SK-N-SH treated with all-trans-retinoic acid at 6 μM for 48 hours (cell line): ENCODE measurements at regions not wholly inside any gene's neighbourhood (a gene's known extent, or its start where the extent isn't known, plus 50 kb on each side); places are given as distances from the start of the nearest gene placed in this dataset.

ENCODE experiments used
- ATAC-seq: fragments of 200-7000 bp; cut with Tn5 transposase; 3 replicates; pipeline ENCODE4 v1.9.1; 2020; ENCODE audit warnings: mild to moderate bottlenecking, moderate library complexity
- ARNTL ChIP-seq: fragments of 450-650 bp; formaldehyde crosslinking; IDR thresholded peaks from 2 replicates; pipeline ENCODE4 v1.5.0; 2020; ENCODE audit warnings: low read depth, mild to moderate bottlenecking, moderate library complexity, borderline replicate concordance
- CSDC2 ChIP-seq: fragments of 250-450 bp; sonication (Bioruptor Pico); IDR thresholded peaks from 2 replicates; pipeline ENCODE4 v1.5.0; 2020; ENCODE audit warnings: mild to moderate bottlenecking, moderate library complexity
- ESRRG ChIP-seq: fragments of 250-450 bp; sonication (Bioruptor Pico); IDR thresholded peaks from 2 replicates; pipeline ENCODE4 v1.6.1; 2021; ENCODE audit warnings: mild to moderate bottlenecking
- GLIS3 ChIP-seq: fragments of 250-450 bp; sonication (Bioruptor Pico); IDR thresholded peaks from 2 replicates; pipeline ENCODE4 v1.5.0; 2020; ENCODE audit warnings: mild to moderate bottlenecking, moderate library complexity
- ISL1 ChIP-seq: fragments of 250-450 bp; sonication (Bioruptor Pico); IDR thresholded peaks from 2 replicates; pipeline ENCODE4 v2.1.2; 2022; ENCODE audit warnings: mild to moderate bottlenecking, moderate library complexity
- OSR1 ChIP-seq: fragments of 250-450 bp; sonication (Bioruptor Pico); IDR thresholded peaks from 2 replicates; pipeline ENCODE4 v1.8.0; 2022; ENCODE audit warnings: moderate library complexity, mild to moderate bottlenecking, inconsistent platforms
- PPARA ChIP-seq: fragments of 250-450 bp; sonication (Bioruptor Pico); IDR thresholded peaks from 2 replicates; pipeline ENCODE4 v1.5.0; 2020; ENCODE audit warnings: mild to moderate bottlenecking, borderline replicate concordance
- RARB ChIP-seq: fragments of 250-450 bp; sonication (Bioruptor Pico); IDR thresholded peaks from 2 replicates; pipeline ENCODE4 v1.8.0; 2021; ENCODE audit warnings: mild to moderate bottlenecking, moderate library complexity
- SNAI2 ChIP-seq: fragments of 250-450 bp; sonication (Bioruptor Pico); IDR thresholded peaks from 2 replicates; pipeline ENCODE4 v1.5.0; 2020; ENCODE audit warnings: mild to moderate bottlenecking, moderate library complexity
- TCF4 ChIP-seq: fragments of 250-450 bp; sonication (Bioruptor Pico); IDR thresholded peaks from 2 replicates; pipeline ENCODE4 v1.8.0; 2021; ENCODE audit warnings: mild to moderate bottlenecking, moderate library complexity, borderline replicate concordance
- TOX ChIP-seq: fragments of 250-450 bp; sonication (Bioruptor Pico); IDR thresholded peaks from 2 replicates; pipeline ENCODE4 v1.8.0; 2021; ENCODE audit warnings: mild to moderate bottlenecking, moderate library complexity, borderline replicate concordance
- ZC3H10 ChIP-seq: fragments of 250-450 bp; sonication (Bioruptor Pico); IDR thresholded peaks from 2 replicates; pipeline ENCODE4 v1.5.1; 2021; ENCODE audit warnings: mild to moderate bottlenecking, moderate library complexity
- ZFP3 ChIP-seq: fragments of 250-450 bp; sonication (Bioruptor Pico); IDR thresholded peaks from 2 replicates; pipeline ENCODE4 v1.5.0; 2020; ENCODE audit warnings: mild to moderate bottlenecking, moderate library complexity
- ZFP30 ChIP-seq: fragments of 450-650 bp; formaldehyde crosslinking; IDR thresholded peaks from 2 replicates; pipeline ENCODE4 v1.5.0; 2022; ENCODE audit warnings: mild to moderate bottlenecking, moderate library complexity
- ZNF8 ChIP-seq: fragments of 450-650 bp; formaldehyde crosslinking; IDR thresholded peaks from 2 replicates; pipeline ENCODE4 v1.5.0; 2020; ENCODE audit warnings: mild to moderate bottlenecking, moderate library complexity
- TF ChIP-seq, protein P1 (sequence below): fragments of 250-450 bp; sonication (Bioruptor Pico); IDR thresholded peaks from 2 replicates; pipeline ENCODE4 v1.5.0; 2020; ENCODE audit warnings: mild to moderate bottlenecking, moderate library complexity
- TF ChIP-seq, protein P2 (sequence below): fragments of 250-450 bp; sonication (Bioruptor Pico); IDR thresholded peaks from 2 replicates; pipeline ENCODE4 v1.8.0; 2021; ENCODE audit warnings: low read depth, mild to moderate bottlenecking, moderate library complexity, borderline replicate concordance
- TF ChIP-seq, protein P3 (sequence below): fragments of 250-450 bp; sonication (Bioruptor Pico); IDR thresholded peaks from 2 replicates; pipeline ENCODE4 v1.8.0; 2020; ENCODE audit warnings: mild to moderate bottlenecking, moderate library complexity, borderline replicate concordance
- TF ChIP-seq, protein P4 (sequence below): fragments of 250-450 bp; sonication (Bioruptor Pico); IDR thresholded peaks from 2 replicates; pipeline ENCODE4 v1.5.1; 2020; ENCODE audit warnings: low read depth, mild to moderate bottlenecking, moderate library complexity
- TF ChIP-seq, protein P5 (sequence below): fragments of 250-450 bp; sonication (Bioruptor Pico); IDR thresholded peaks from 2 replicates; pipeline ENCODE4 v1.5.1; 2021; ENCODE audit warnings: mild to moderate bottlenecking, moderate library complexity

DNA sequence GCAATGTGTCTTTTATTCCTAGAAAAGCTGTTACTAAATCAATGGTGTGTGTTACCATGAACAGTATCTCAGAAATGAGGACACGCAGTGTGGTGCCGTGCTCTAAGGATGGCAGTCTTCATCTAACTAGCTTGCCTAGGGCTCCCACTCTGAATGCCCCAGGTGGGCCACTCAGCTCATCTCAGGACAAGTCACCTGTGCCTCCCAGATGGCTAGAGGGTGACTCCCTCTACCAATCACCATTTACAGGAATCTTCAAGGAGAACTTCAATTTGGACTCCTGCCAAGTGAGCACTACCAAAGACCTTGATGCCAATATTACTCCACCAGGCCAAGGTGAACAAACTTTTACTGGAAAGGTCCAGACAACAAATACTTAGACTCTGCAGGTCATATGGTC, 202.8 kb upstream of the FOXQ1 start:
- no peak for ATAC-seq
- TF ChIP-seq, protein P1, sequence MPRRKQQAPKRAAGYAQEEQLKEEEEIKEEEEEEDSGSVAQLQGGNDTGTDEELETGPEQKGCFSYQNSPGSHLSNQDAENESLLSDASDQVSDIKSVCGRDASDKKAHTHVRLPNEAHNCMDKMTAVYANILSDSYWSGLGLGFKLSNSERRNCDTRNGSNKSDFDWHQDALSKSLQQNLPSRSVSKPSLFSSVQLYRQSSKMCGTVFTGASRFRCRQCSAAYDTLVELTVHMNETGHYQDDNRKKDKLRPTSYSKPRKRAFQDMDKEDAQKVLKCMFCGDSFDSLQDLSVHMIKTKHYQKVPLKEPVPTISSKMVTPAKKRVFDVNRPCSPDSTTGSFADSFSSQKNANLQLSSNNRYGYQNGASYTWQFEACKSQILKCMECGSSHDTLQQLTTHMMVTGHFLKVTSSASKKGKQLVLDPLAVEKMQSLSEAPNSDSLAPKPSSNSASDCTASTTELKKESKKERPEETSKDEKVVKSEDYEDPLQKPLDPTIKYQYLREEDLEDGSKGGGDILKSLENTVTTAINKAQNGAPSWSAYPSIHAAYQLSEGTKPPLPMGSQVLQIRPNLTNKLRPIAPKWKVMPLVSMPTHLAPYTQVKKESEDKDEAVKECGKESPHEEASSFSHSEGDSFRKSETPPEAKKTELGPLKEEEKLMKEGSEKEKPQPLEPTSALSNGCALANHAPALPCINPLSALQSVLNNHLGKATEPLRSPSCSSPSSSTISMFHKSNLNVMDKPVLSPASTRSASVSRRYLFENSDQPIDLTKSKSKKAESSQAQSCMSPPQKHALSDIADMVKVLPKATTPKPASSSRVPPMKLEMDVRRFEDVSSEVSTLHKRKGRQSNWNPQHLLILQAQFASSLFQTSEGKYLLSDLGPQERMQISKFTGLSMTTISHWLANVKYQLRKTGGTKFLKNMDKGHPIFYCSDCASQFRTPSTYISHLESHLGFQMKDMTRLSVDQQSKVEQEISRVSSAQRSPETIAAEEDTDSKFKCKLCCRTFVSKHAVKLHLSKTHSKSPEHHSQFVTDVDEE (CRISPR knock-in tag): no peak
- TF ChIP-seq GLIS3 (CRISPR knock-in tag) (no peak), OSR1 (CRISPR knock-in tag) (no peak), SNAI2 (CRISPR knock-in tag) (no peak), CSDC2 (CRISPR knock-in tag) (no peak), ISL1 (CRISPR knock-in tag) (no peak), ZNF8 (no peak), ZFP3 (no peak), ESRRG (CRISPR knock-in tag) (no peak), PPARA (no peak), ZFP30 (no peak), ZC3H10 (no peak), TOX (CRISPR knock-in tag) (no peak), ARNTL (no peak)
- TF ChIP-seq, protein P2, sequence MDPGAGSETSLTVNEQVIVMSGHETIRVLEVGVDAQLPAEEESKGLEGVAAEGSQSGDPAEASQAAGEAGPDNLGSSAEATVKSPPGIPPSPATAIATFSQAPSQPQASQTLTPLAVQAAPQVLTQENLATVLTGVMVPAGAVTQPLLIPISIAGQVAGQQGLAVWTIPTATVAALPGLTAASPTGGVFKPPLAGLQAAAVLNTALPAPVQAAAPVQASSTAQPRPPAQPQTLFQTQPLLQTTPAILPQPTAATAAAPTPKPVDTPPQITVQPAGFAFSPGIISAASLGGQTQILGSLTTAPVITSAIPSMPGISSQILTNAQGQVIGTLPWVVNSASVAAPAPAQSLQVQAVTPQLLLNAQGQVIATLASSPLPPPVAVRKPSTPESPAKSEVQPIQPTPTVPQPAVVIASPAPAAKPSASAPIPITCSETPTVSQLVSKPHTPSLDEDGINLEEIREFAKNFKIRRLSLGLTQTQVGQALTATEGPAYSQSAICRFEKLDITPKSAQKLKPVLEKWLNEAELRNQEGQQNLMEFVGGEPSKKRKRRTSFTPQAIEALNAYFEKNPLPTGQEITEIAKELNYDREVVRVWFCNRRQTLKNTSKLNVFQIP (CRISPR knock-in tag): no peak
- TF ChIP-seq, protein P3, sequence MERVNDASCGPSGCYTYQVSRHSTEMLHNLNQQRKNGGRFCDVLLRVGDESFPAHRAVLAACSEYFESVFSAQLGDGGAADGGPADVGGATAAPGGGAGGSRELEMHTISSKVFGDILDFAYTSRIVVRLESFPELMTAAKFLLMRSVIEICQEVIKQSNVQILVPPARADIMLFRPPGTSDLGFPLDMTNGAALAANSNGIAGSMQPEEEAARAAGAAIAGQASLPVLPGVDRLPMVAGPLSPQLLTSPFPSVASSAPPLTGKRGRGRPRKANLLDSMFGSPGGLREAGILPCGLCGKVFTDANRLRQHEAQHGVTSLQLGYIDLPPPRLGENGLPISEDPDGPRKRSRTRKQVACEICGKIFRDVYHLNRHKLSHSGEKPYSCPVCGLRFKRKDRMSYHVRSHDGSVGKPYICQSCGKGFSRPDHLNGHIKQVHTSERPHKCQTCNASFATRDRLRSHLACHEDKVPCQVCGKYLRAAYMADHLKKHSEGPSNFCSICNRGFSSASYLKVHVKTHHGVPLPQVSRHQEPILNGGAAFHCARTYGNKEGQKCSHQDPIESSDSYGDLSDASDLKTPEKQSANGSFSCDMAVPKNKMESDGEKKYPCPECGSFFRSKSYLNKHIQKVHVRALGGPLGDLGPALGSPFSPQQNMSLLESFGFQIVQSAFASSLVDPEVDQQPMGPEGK (CRISPR knock-in tag): no peak
- TF ChIP-seq, protein P4, sequence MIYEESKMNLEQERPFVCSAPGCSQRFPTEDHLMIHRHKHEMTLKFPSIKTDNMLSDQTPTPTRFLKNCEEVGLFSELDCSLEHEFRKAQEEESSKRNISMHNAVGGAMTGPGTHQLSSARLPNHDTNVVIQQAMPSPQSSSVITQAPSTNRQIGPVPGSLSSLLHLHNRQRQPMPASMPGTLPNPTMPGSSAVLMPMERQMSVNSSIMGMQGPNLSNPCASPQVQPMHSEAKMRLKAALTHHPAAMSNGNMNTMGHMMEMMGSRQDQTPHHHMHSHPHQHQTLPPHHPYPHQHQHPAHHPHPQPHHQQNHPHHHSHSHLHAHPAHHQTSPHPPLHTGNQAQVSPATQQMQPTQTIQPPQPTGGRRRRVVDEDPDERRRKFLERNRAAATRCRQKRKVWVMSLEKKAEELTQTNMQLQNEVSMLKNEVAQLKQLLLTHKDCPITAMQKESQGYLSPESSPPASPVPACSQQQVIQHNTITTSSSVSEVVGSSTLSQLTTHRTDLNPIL (CRISPR knock-in tag): no peak
- TF ChIP-seq, protein P5, sequence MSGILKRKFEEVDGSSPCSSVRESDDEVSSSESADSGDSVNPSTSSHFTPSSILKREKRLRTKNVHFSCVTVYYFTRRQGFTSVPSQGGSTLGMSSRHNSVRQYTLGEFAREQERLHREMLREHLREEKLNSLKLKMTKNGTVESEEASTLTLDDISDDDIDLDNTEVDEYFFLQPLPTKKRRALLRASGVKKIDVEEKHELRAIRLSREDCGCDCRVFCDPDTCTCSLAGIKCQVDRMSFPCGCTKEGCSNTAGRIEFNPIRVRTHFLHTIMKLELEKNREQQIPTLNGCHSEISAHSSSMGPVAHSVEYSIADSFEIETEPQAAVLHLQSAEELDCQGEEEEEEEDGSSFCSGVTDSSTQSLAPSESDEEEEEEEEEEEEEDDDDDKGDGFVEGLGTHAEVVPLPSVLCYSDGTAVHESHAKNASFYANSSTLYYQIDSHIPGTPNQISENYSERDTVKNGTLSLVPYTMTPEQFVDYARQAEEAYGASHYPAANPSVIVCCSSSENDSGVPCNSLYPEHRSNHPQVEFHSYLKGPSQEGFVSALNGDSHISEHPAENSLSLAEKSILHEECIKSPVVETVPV (CRISPR knock-in tag): no peak

DNA sequence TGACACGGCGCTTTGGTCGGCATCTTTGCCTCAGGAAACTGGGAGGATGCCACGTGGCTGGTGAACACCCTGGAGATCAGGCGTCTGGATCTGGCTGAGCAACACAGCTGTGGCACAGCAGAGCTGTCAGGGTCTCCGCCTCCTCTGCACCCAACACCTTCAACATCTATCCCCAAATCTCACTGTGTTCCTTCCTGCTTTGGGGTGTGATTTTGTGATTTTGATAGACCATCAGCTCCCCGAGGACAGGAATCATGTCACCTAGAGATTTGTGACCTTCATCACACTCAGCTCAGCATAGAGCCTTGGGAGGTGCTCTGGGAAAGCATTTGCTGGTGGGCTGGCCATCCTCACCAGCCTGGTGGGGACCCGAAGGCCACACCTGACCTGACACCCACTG, 203.7 kb upstream of the FOXQ1 start:
- ATAC-seq: no peak
- TF ChIP-seq, protein P4 (CRISPR knock-in tag): no peak
- TF ChIP-seq, protein P3 (CRISPR knock-in tag): no peak
- TF ChIP-seq TOX (CRISPR knock-in tag) (no peak), ZFP30 (no peak), ZNF8 (no peak), RARB (CRISPR knock-in tag) (no peak), CSDC2 (CRISPR knock-in tag) (no peak), TCF4 (CRISPR knock-in tag) (no peak), ZFP3 (no peak), ARNTL (no peak)
- TF ChIP-seq, protein P2 (CRISPR knock-in tag): no peak
- TF ChIP-seq, protein P1 (CRISPR knock-in tag): no peak
- TF ChIP-seq, protein P5 (CRISPR knock-in tag): no peak
